Fibroblast of skin of back (primary cell): ENCODE measurements at regions not wholly inside any gene's neighbourhood (a gene's known extent, or its start where the extent isn't known, plus 50 kb on each side); places are given as distances from the start of the nearest gene placed in this dataset.

Experiments
- DNase-seq: peaks from one replicate; pipeline ENCODE4 v3.0.0-alpha.2; 2013

- no peak for DNase-seq
These were observed 180.6 kb downstream of the FOXA2 start for GRCh38 chr20:22403632-22404361.

DNA sequence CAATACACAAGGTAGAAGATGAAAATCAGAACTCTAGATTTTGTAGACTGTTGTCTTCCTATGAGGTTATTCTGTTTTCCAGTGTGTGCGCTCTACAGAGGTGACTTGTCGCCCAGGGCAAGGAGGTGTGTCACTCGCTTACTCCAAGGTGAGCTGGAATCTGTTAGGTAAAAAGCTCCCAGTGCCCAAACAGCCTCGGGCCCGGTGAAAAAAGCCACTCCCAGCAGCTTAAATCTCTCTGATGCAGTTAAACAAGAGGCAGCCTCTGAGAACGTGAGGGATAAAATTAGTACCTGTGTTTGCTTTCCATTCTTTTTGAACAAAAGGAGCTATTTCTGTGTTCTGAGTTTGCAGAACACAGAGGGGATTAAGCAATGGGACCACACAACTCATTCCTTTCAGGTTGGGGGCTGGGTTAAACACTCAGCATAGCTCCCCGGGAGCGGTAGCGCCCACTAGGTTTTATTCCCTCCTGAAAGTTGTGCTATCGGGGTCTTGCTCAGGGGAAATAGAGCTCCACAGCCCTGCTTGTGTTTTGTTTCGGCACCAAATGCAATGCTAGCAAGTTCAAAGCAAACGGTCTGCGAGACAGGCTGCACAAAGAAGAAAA, 181.2 kb downstream of the FOXA2 start:
- no peak for DNase-seq

- DNase-seq = no peak
These were observed 181.8 kb downstream of the FOXA2 start for GRCh38 chr20:22402550-22402949.

GRCh38 chr20:22400440-22400839, 183.9 kb downstream of the FOXA2 start:
- no peak for DNase-seq

DNA sequence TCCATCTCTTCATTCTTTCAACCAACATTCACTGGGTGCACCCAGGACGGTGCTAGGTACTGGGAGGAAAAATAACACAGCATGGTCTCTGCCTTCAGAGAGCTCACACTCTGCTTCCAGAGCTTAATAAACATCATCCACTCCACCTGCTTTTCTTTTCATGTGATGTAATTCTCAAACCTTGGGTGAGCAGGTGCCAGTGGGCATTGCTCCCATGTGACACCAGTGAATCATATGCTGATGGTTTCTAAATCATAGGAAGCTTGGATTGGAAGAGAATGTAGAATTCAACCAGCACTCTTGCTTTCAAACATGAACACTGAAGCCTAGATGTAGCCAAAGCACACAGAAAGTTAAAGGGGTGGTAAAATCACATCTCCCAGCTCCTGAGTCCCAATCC, 189.8 kb downstream of the FOXA2 start:
- no peak for DNase-seq

DNA sequence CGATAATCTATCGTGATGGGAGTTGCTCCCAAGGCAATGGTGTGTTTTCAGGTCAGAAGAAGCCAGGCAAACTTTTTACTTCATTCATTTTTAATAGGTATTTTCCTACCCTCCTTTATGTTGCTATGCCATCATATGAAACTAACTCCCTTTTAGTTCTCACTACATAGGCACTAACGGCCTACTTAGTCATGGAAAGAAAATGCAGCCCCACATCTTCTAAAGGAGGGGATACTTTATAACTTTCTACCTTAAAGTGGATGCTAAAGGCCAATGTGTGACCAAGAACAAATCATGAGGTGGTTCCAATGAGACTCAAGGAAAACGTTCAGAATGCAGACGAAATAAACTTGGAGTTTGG, 193.8 kb downstream of the FOXA2 start:
- DNase-seq = no peak

DNA sequence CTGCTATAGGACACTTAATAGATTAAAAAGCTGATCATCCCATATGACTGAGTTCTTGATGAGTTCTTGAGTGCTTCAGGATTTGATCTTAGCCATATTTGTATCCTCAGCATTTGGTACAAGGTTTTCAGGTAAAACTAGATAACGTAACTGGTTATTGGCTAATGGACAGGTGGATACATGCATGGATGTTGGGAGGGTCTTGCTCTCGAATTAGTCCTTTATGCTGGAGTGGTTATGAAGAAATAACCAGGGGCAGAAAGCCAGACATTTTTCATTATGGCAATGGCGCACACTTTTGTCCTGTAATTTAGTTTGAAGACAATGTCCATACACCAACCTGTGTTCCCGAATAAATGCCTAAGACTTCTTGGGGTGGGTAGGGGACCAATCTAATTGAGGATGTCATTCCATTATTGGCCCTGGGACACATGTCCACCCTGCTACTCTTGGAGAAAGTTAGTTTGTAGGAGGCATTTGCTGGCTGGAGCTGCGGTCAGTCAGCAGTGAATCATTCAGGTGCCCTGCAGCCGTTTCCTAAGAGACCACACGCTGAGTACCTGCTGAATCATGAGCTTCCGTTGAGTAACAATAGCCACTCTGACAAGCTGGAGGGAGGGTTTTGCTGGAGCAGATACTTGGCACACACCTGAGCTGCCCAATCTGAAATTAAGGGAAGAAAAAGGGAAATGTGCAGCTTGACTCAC, 194.4 kb downstream of the FOXA2 start:
- no peak for DNase-seq

DNA sequence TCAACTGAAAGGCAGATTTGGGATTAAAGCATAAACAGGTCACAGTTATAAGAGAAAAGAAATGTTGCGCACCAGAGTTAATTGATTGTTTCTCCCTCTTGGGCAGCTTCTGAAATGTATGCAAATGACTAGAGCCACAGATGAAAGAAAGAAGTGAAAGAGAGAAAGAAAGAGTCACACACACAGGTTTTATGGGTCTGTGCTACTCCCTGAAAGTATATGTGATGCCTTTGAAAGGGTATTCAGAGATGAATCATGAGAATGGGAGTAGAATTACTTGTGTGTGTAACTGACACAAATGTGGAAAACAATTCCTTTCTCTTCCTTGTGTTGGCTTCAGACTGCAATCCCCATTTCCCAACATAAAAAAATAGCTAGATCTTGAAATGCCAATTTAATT, 196.9 kb downstream of the FOXA2 start:
- DNase-seq = no peak

GRCh38 chr20:22386306-22386623, 198.1 kb downstream of the FOXA2 start:
- DNase-seq = no peak

- no peak for DNase-seq
These were observed 198.6 kb downstream of the FOXA2 start for GRCh38 chr20:22385602-22386305.

- no peak for DNase-seq
These were observed 199.4 kb downstream of the FOXA2 start for GRCh38 chr20:22384978-22385377.

GRCh38 chr20:22383156-22383555, 201.2 kb downstream of the FOXA2 start:
- no peak for DNase-seq

- no peak for DNase-seq
These were observed 201.6 kb downstream of the FOXA2 start for GRCh38 chr20:22382742-22383141.

DNA sequence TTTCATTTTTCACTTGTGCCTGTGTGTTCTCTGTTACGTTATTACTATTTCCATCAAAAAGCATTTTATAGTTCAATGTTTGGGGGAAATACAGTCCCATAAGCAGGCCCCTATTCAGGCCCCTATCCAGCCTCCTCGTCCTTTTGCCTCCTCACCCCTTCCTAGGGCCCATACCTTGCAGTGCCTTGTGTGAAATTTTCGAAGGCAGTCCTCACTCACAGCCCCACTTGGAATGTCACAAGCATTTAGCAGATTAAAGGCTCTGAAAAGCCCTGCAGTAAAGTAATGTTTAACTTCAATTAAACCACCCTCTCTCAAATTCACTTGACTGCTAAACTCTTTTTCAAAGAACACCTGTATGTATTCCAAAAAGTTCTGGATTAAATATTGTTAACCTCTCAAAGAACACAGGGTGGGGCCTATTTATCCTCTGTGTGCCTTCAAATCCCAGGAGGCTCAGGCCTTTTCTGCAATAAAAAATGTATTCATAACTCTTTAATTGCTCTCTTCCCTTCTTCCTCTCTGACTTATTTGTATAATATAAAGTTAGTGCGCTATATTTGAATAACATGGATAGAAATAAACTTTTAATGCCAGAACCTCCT, 202.5 kb downstream of the FOXA2 start:
- no peak for DNase-seq

DNA sequence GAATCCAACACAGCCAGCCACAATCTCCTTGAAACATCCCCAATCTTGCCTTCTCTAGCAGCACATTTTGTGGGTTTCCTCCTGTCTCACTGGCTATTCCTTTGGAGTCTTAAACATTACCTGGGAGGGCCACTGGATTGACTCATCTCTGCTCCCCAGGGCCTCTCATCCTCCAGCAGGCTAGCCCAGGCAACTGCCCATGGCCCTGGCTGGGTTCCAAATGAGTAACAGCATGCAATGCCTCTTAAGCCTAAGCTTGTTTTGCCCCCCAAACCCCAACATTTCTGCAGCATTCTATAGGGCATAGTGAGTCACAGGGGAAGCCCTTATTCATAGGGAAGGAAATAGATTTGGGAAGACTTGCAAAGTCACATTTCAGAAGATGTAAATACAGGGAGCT, 204.9 kb downstream of the FOXA2 start:
- DNase-seq = peak; percentile 48

DNA sequence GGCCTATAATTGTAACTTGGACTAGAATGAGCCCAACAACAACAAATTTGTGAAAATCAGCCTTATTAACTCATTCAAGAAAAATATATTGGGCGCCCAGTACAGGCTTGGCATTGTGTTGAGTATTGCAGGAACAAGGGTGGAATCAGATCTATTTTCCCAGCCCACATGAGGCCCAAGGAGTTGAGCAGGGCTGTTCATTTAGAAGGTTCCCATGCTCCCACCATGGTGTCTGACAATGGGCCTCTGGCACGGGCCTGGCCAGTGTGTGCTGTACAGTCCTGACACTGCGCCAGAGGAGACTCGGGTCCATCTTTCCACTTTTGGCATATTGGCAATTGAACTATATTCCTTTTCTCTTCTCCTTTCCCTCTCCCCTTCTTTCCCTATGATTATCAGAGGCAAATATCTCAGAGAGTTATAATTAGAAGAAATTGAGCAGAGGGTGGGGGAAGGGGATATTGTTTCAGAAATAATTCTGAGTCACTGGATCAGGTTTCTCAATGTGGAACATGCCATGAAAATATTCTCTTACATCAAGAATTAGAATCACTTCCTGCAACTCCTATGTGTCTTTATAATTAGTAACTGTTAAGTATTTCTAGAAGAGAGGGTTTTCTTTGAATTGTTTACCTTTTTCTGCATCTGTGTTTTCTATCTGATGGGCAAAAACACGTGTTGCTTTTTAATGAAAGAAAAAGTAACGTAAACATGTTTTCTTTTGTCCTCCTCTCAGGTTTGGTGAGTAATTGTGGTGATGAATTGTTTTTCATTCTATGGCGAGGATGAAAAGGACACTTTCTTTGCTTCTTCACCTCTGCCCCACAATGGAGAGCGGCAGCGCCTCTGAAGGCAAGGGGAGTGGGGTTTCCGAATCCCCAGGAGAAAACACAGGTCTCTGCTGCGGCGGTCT, 209.4 kb downstream of the FOXA2 start:
- peak; percentile 33 for DNase-seq

- no peak for DNase-seq
These were observed 210.3 kb downstream of the FOXA2 start for GRCh38 chr20:22374066-22374465.

DNA sequence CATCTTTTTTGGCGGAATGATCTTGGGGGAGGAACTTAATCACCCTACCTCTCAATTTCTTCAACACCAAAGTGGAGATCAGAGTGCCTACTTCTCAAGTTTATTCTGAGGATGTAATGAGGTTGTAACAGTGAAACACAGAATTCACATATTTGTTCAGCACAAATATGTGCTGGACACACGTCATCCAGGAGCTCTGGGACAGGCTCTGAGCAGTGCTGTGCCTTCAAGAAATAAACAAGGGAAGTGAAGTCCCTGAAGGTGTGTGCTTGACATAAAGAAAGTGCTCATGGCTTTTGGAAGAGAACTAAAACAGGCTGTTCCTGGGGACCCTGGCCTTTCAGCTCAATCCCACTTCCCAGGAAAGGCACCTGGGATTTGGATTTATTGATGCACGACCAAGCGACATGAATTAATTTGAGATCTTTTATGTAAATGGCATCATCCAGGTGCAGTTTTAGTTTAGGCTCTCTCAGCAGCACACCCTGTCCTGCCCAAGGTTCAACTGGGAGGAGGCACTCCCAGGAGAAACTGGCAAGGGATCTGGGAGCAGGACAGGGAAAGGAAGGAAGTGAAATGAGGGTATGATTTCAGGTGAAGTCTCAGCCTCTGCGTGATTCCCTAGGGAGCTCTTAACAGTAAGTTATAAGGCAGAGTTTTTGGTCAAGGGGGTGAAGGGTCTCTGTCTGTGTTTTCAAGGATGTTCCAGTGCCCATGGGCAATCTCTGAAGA, 211.0 kb downstream of the FOXA2 start:
- no peak for DNase-seq

GRCh38 chr20:22371843-22372242, 212.5 kb downstream of the FOXA2 start:
- no peak for DNase-seq

DNA sequence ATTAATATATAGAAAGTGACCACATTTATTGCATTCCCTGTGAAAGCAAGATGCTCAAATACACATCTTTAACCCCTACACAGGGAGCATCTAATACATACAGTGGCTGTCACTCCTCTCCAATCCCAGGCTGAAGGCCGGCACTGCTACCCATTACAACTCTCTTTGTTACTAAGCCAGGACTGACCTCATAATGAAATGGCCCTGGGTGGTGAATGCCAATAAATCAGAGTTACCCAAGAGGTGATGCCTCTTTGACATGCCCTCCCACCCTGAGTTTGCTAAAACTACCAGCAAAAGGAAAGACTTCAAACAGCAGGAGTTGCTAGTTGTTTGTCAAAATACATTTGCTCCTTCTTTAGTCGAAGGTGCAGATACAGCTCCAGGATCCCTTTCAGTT, 214.2 kb downstream of the FOXA2 start:
- no peak for DNase-seq

DNA sequence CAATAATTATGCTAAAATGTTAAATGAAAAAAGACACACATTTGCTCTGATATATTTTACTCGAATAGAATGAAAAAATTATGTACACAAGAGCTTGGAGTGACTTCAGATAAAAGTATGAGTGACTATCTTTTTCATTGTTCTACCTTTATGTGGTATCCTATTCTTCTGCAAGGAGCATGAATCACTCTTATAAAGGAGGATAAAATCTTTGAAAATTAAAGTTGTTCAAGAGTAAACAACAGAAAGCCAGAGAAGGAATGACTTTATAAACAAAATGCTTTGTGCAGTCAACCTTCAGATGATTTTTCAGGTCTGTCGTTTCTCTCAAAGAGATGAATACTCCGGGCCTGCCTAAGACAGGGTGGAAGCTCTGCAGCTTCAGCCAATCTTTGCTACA, 215.3 kb downstream of the FOXA2 start:
- no peak for DNase-seq
